Stimulated activated CD4-positive, alpha-beta T cell treated with anti-CD3 and anti-CD28 coated beads, Interleukin-1b, Interleukin-23, amount 100 ng/mL, for 1 hour (primary cell): ENCODE measurements at regions not wholly inside any gene's neighbourhood (a gene's known extent, or its start where the extent isn't known, plus 50 kb on each side); places are given as distances from the start of the nearest gene placed in this dataset.
"Not testable (repeated sequence)": the region's sequence is repeated elsewhere in the genome, so short reads cannot be mapped to it uniquely, and the experiment has no call there.

Source experiments
- DNase-seq, 2 donors: peaks; one replicate each; pipeline ENCODE4 v3.0.0-alpha.2; 2020; ENCODE audit warnings: low read depth in 2 of 2

- no peak for DNase-seq
These were observed 296.3 kb upstream of the PRKD1 start for GRCh38 chr14:30223966-30224365.

GRCh38 chr14:30225176-30225575, 297.5 kb upstream of the PRKD1 start:
- DNase-seq: no peak

GRCh38 chr14:30227436-30227835, 299.8 kb upstream of the PRKD1 start:
- no peak for DNase-seq

GRCh38 chr14:30227876-30228275, 300.2 kb upstream of the PRKD1 start:
- DNase-seq: no peak

- DNase-seq: no peak
These were observed 303.1 kb upstream of the PRKD1 start for GRCh38 chr14:30230719-30231118.

GRCh38 chr14:30234966-30235365, 307.3 kb upstream of the PRKD1 start:
- no peak for DNase-seq

- DNase-seq: no peak
These were observed 307.8 kb upstream of the PRKD1 start for GRCh38 chr14:30235485-30235884.

- no peak for DNase-seq
These were observed 311.3 kb upstream of the PRKD1 start for GRCh38 chr14:30238936-30239335.

GRCh38 chr14:30240018-30240417, 312.4 kb upstream of the PRKD1 start:
- DNase-seq: no peak

- DNase-seq: no peak
These were observed 313.0 kb upstream of the PRKD1 start for GRCh38 chr14:30240685-30241084.

- DNase-seq: no peak
These were observed 315.1 kb upstream of the PRKD1 start for GRCh38 chr14:30242744-30243143.

GRCh38 chr14:30243207-30243606, 315.6 kb upstream of the PRKD1 start:
- DNase-seq: no peak

- no peak for DNase-seq
These were observed 315.2 kb upstream of the G2E3 start for GRCh38 chr14:30243805-30244204.

- not testable (repeated sequence) for DNase-seq
These were observed 314.6 kb upstream of the G2E3 start for GRCh38 chr14:30244348-30244747.

- no peak for DNase-seq
These were observed 307.9 kb upstream of the G2E3 start for GRCh38 chr14:30251017-30251416.

- DNase-seq: no peak
These were observed 307.3 kb upstream of the G2E3 start for GRCh38 chr14:30251557-30252100.

- DNase-seq: no peak
These were observed 306.8 kb upstream of the G2E3 start for GRCh38 chr14:30252151-30252550.

- no peak for DNase-seq
These were observed 305.9 kb upstream of the G2E3 start for GRCh38 chr14:30252783-30253674.

GRCh38 chr14:30256627-30257026, 302.3 kb upstream of the G2E3 start:
- no peak for DNase-seq

- DNase-seq: no peak
These were observed 300.9 kb upstream of the G2E3 start for GRCh38 chr14:30257946-30258661.

- DNase-seq: no peak
These were observed 297.9 kb upstream of the G2E3 start for GRCh38 chr14:30260833-30261607.

- DNase-seq: no peak
These were observed 294.8 kb upstream of the G2E3 start for GRCh38 chr14:30264161-30264560.
